ENCODE measurements at regions not wholly inside any gene's neighbourhood (a gene's known extent, or its start where the extent isn't known, plus 50 kb on each side); places are given as distances from the start of the nearest gene placed in this dataset.

GRCh38 chr13:111945086-111945485 is 121.9 kb upstream of the SOX1 start:
- no peak for TF ChIP-seq CTCF (IDR thresholded peaks at IDR 0.05)
- no peak for TF ChIP-seq EP300 (IDR thresholded peaks at IDR 0.05)

Data from suprapubic skin (tissue), 3 donors.